ENCODE measurements at regions not wholly inside any gene's neighbourhood (a gene's known extent, or its start where the extent isn't known, plus 50 kb on each side); places are given as distances from the start of the nearest gene placed in this dataset.

DNA sequence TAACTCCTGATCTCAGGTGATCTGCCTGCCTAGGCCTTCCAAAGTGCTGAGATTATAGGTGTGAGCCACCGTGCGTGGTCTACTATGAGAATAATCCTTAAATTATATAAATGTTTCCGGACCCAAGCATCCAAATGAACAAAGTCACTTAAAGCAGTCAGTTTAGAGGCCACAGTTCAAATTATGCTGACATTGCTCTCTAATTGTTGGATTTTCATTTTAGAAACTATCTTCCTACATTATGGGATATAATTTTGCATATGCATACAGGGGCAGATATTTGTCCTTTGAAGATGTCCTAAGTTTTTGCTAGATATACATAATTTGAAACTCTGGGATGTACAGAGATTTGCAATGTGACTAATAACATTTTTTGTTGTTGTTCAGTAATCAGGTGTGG is 390.1 kb downstream of the RND3 start:
- TF ChIP-seq, protein P1, sequence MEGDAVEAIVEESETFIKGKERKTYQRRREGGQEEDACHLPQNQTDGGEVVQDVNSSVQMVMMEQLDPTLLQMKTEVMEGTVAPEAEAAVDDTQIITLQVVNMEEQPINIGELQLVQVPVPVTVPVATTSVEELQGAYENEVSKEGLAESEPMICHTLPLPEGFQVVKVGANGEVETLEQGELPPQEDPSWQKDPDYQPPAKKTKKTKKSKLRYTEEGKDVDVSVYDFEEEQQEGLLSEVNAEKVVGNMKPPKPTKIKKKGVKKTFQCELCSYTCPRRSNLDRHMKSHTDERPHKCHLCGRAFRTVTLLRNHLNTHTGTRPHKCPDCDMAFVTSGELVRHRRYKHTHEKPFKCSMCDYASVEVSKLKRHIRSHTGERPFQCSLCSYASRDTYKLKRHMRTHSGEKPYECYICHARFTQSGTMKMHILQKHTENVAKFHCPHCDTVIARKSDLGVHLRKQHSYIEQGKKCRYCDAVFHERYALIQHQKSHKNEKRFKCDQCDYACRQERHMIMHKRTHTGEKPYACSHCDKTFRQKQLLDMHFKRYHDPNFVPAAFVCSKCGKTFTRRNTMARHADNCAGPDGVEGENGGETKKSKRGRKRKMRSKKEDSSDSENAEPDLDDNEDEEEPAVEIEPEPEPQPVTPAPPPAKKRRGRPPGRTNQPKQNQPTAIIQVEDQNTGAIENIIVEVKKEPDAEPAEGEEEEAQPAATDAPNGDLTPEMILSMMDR (conservative IDR thresholded peaks at IDR 0.05 in 1 of 2, IDR thresholded peaks at IDR 0.05 in 1 of 2; ENCODE audit: extremely low read depth in 1 of 2, insufficient read depth in 1 of 2, low read depth in 1 of 2, low read length in 2 of 2), result no peak
- TF ChIP-seq EZH2 (IDR thresholded peaks at IDR 0.05; ENCODE audit: borderline replicate concordance, low read length), result no peak
